GM18498 (cell line): ENCODE measurements at regions not wholly inside any gene's neighbourhood (a gene's known extent, or its start where the extent isn't known, plus 50 kb on each side); places are given as distances from the start of the nearest gene placed in this dataset.
"Not testable (repeated sequence)": the region's sequence is repeated elsewhere in the genome, so short reads cannot be mapped to it uniquely, and the experiment has no call there.

ENCODE experiments used
- ATAC-seq: cut with Tn5 transposase; IDR thresholded peaks from one replicate; pipeline ENCODE4 v1.9.1; 2021; ENCODE audit warnings: mild to moderate bottlenecking, moderate library complexity; ENCODE audit not compliant: unreplicated experiment

- ATAC-seq: no peak
These were observed 111.0 kb upstream of the RAB4A start for GRCh38 chr1:229159668-229160544.

GRCh38 chr1:229161740-229162139 lies 109.2 kb upstream of the RAB4A start:
- no peak for ATAC-seq

GRCh38 chr1:229162825-229163515 lies 107.9 kb upstream of the RAB4A start:
- no peak for ATAC-seq

GRCh38 chr1:229164348-229164747 lies 106.6 kb upstream of the RAB4A start:
- ATAC-seq: no peak

GRCh38 chr1:229164836-229165735 lies 105.8 kb upstream of the RAB4A start:
- ATAC-seq: no peak

- ATAC-seq: no peak
These were observed 103.6 kb upstream of the RAB4A start for GRCh38 chr1:229167318-229167717.

GRCh38 chr1:229169399-229169798 lies 101.5 kb upstream of the RAB4A start:
- no peak for ATAC-seq

GRCh38 chr1:229170274-229170673 lies 100.6 kb upstream of the RAB4A start:
- ATAC-seq: no peak

GRCh38 chr1:229170778-229171505 lies 100.0 kb upstream of the RAB4A start:
- ATAC-seq: no peak

- ATAC-seq: no peak
These were observed 99.0 kb upstream of the RAB4A start for GRCh38 chr1:229171934-229172333.

- ATAC-seq: not testable (repeated sequence)
These were observed 97.1 kb upstream of the RAB4A start for GRCh38 chr1:229173491-229174476.

- not testable (repeated sequence) for ATAC-seq
These were observed 95.6 kb upstream of the RAB4A start for GRCh38 chr1:229175297-229175696.

GRCh38 chr1:229176457-229176856 lies 94.5 kb upstream of the RAB4A start:
- not testable (repeated sequence) for ATAC-seq

GRCh38 chr1:229180161-229180560 lies 90.8 kb upstream of the RAB4A start:
- no peak for ATAC-seq

GRCh38 chr1:229181419-229181818 lies 89.5 kb upstream of the RAB4A start:
- ATAC-seq: no peak

- ATAC-seq: no peak
These were observed 87.3 kb upstream of the RAB4A start for GRCh38 chr1:229183588-229183987.

- no peak for ATAC-seq
These were observed 86.8 kb upstream of the RAB4A start for GRCh38 chr1:229184066-229184465.

- no peak for ATAC-seq
These were observed 84.9 kb upstream of the RAB4A start for GRCh38 chr1:229185963-229186362.

GRCh38 chr1:229186373-229187056 lies 84.4 kb upstream of the RAB4A start:
- ATAC-seq: peak; percentile 96
